NCI-H774 (cell line): ENCODE measurements at regions not wholly inside any gene's neighbourhood (a gene's known extent, or its start where the extent isn't known, plus 50 kb on each side); places are given as distances from the start of the nearest gene placed in this dataset.

Experiments used
- DNase-seq: peaks from one replicate; lab custom pipeline; 2025; lab: John Stamatoyannopoulos, UW

- DNase-seq = no peak
Observed at GRCh38 chr1:173400387-173400995, 76.6 kb upstream of the PRDX6 start.

GRCh38 chr1:173403996-173404395 lies 73.1 kb upstream of the PRDX6 start:
- DNase-seq = no peak

GRCh38 chr1:173405281-173405680 lies 71.9 kb upstream of the PRDX6 start:
- DNase-seq = no peak

GRCh38 chr1:173405834-173406233 lies 71.3 kb upstream of the PRDX6 start:
- DNase-seq = no peak

GRCh38 chr1:173406783-173407230 lies 70.3 kb upstream of the PRDX6 start:
- DNase-seq = peak; percentile 40

- DNase-seq = no peak
Observed at GRCh38 chr1:173407846-173408245, 69.3 kb upstream of the PRDX6 start.

GRCh38 chr1:173408886-173409285 lies 68.2 kb upstream of the PRDX6 start:
- DNase-seq = no peak

GRCh38 chr1:173409613-173410012 lies 67.5 kb upstream of the PRDX6 start:
- no peak for DNase-seq

- DNase-seq = no peak
Observed at GRCh38 chr1:173410133-173410793, 66.9 kb upstream of the PRDX6 start.

GRCh38 chr1:173410794-173411236 lies 66.3 kb upstream of the PRDX6 start:
- DNase-seq = no peak

GRCh38 chr1:173411835-173412742 lies 65.0 kb upstream of the PRDX6 start:
- DNase-seq = no peak

GRCh38 chr1:173413271-173413707 lies 63.8 kb upstream of the PRDX6 start:
- no peak for DNase-seq

- DNase-seq = no peak
Observed at GRCh38 chr1:173414136-173414535, 63.0 kb upstream of the PRDX6 start.

- DNase-seq = no peak
Observed at GRCh38 chr1:173414539-173415226, 62.5 kb upstream of the PRDX6 start.

- no peak for DNase-seq
Observed at GRCh38 chr1:173415490-173415889, 61.6 kb upstream of the PRDX6 start.

- DNase-seq = no peak
Observed at GRCh38 chr1:173415905-173416450, 61.2 kb upstream of the PRDX6 start.

- DNase-seq = no peak
Observed at GRCh38 chr1:173417563-173417962, 59.6 kb upstream of the PRDX6 start.

- no peak for DNase-seq
Observed at GRCh38 chr1:173418107-173418985, 58.8 kb upstream of the PRDX6 start.

GRCh38 chr1:173420330-173420806 lies 56.8 kb upstream of the PRDX6 start:
- DNase-seq = peak; percentile 14

- no peak for DNase-seq
Observed at GRCh38 chr1:173421286-173421685, 55.8 kb upstream of the PRDX6 start.

- no peak for DNase-seq
Observed at GRCh38 chr1:173421789-173422188, 55.3 kb upstream of the PRDX6 start.
